CD4-positive, alpha-beta T cell (primary cell): ENCODE measurements at regions not wholly inside any gene's neighbourhood (a gene's known extent, or its start where the extent isn't known, plus 50 kb on each side); places are given as distances from the start of the nearest gene placed in this dataset.

ENCODE experiments used
- ATAC-seq: fragments of 200-7000 bp; cut with Tn5 transposase; one replicate; pipeline ENCODE4 v1.10.0; 2022; ENCODE audit warnings: mild to moderate bottlenecking; ENCODE audit not compliant: poor library complexity
- CTCF ChIA-PET: fragments of 350-600 bp; sonication (Branson Sonifier 250); formaldehyde crosslinking; loops from one replicate; lab custom pipeline; 2021; ENCODE audit warnings: antibody characterized with exemption, inconsistent platforms; lab: Charles Lee
- POLR2A ChIA-PET: fragments of 350-600 bp; sonication (Branson Sonifier 250); formaldehyde crosslinking; loops from one replicate; lab custom pipeline; 2021; ENCODE audit warnings: antibody characterized with exemption, inconsistent platforms; lab: Charles Lee
- DNase-seq, 14 experiments: peaks; one replicate each; pipeline ENCODE4 v3.0.0-alpha.2; 2013 to 2020; ENCODE audit warnings: mixed read lengths in 2 of 14
- H3K27ac ChIP-seq, 2 donors: one replicate each; pipeline versions ENCODE4 v1.5.1 to v1.7.0; 2013; ENCODE audit warnings: low read length in 2 of 2, low read depth in 1 of 2, mild to moderate bottlenecking in 1 of 2
- H3K27me3 ChIP-seq, 2 experiments: 1 replicate in 1 of 2; 2 replicates in 1 of 2; pipeline versions ENCODE4 v1.6.1 to v1.7.0; 2013; ENCODE audit warnings: low read length in 2 of 2, control low read depth in 1 of 2, mild to moderate bottlenecking in 1 of 2, moderate library complexity in 1 of 2; ENCODE audit not compliant: insufficient read depth in 2 of 2, control insufficient read depth in 1 of 2
- H3K36me3 ChIP-seq: one replicate; pipeline ENCODE4 v1.6.1; 2013; ENCODE audit warnings: low read length, control low read depth; ENCODE audit not compliant: insufficient read depth
- H3K4me1 ChIP-seq: one replicate; pipeline ENCODE4 v1.6.1; 2013; ENCODE audit warnings: low read length, control low read depth; ENCODE audit not compliant: insufficient read depth
- H3K4me3 ChIP-seq: one replicate; pipeline ENCODE4 v1.5.1; 2013; ENCODE audit warnings: mild to moderate bottlenecking, low read length, moderate library complexity
- H3K9me3 ChIP-seq, 2 experiments: 1 replicate in 1 of 2; 2 replicates in 1 of 2; pipeline versions ENCODE4 v1.6.1 to v1.7.0; 2013; ENCODE audit warnings: low read length in 2 of 2, mild to moderate bottlenecking in 2 of 2, control low read depth in 1 of 2, moderate library complexity in 1 of 2; ENCODE audit not compliant: control insufficient read depth in 1 of 2, insufficient read depth in 1 of 2
- H3K27ac Mint-ChIP-seq: one replicate; pipeline ENCODE4 v1.8.0; 2020; ENCODE audit warnings: mixed read lengths
- H3K27me3 Mint-ChIP-seq: one replicate; pipeline ENCODE4 v1.8.0; 2021; ENCODE audit warnings: mixed read lengths
- H3K36me3 Mint-ChIP-seq: one replicate; pipeline ENCODE4 v1.8.0; 2021; ENCODE audit warnings: low read depth, mixed read lengths
- H3K4me1 Mint-ChIP-seq: one replicate; pipeline ENCODE4 v1.8.0; 2021; ENCODE audit warnings: low read depth, mixed read lengths
- H3K4me3 Mint-ChIP-seq: one replicate; pipeline ENCODE4 v1.8.0; 2020; ENCODE audit warnings: mild to moderate bottlenecking, mixed read lengths
- H3K9me3 Mint-ChIP-seq: one replicate; pipeline ENCODE4 v1.8.0; 2020; ENCODE audit warnings: mixed read lengths
- CTCF ChIP-seq: fragments of 200-600 bp; IDR thresholded peaks from one replicate; pipeline ENCODE4 v1.8.0; 2022; ENCODE audit warnings: antibody characterized with exemption, mild to moderate bottlenecking
- intact Hi-C, 2 experiments: fragments of 100-400 bp; cut with DNase I in 1 of 2; cut with micrococcal nuclease in 1 of 2; formaldehyde crosslinking; loops; one replicate each; pipeline versions ENCODE4 v1.15.1 to v1.9.0; 2023 to 2025; cut with DNase I, micrococcal nuclease

- Mint-ChIP-seq H3K36me3 (no peaks in the 10 kb centered on the region), H3K9me3 (no peaks in the 10 kb centered on the region), H3K27me3 (no peaks in the 10 kb centered on the region), H3K4me3 (no peak overlapping the region), H3K4me1 (peaks cover 24% of the 10 kb centered on the region), H3K27ac (no peak overlapping the region)
- DNase-seq (no peak), ATAC-seq (no peak)
- Histone ChIP-seq H3K9me3 (no peaks in the 10 kb centered on the region), H3K27ac (no peak overlapping the region), H3K4me3 (no peak overlapping the region), H3K27me3 (no peaks in the 10 kb centered on the region), H3K36me3 (no peaks in the 10 kb centered on the region), H3K4me1 (peaks cover 8% of the 10 kb centered on the region)
- CTCF ChIA-PET = no interaction called here
- intact Hi-C loops = no loop called here
- POLR2A ChIA-PET = no interaction called here
- no peak for TF ChIP-seq CTCF
These were observed 262.5 kb downstream of the RHOU start for GRCh38 chr1:228997721-228998144.

- DNase-seq (no peak), ATAC-seq (no peak)
- ChIA-PET POLR2A (no interaction called here), CTCF (no interaction called here)
- Histone ChIP-seq H3K9me3 (no peaks in the 10 kb centered on the region), H3K27ac (no peak overlapping the region), H3K4me1 (peaks cover 8% of the 10 kb centered on the region), H3K27me3 (no peaks in the 10 kb centered on the region), H3K36me3 (no peaks in the 10 kb centered on the region), H3K4me3 (no peak overlapping the region)
- Mint-ChIP-seq H3K27ac (no peak overlapping the region), H3K4me1 (peaks cover 24% of the 10 kb centered on the region), H3K36me3 (no peaks in the 10 kb centered on the region), H3K4me3 (no peak overlapping the region), H3K27me3 (no peaks in the 10 kb centered on the region), H3K9me3 (no peaks in the 10 kb centered on the region)
- no peak for TF ChIP-seq CTCF
- intact Hi-C loops = no loop called here
These were observed 262.9 kb downstream of the RHOU start for GRCh38 chr1:228998179-228998578.

- Histone ChIP-seq H3K4me1 (peaks cover 8% of the 10 kb centered on the region), H3K27ac (no peak overlapping the region), H3K27me3 (no peaks in the 10 kb centered on the region), H3K9me3 (no peaks in the 10 kb centered on the region), H3K4me3 (no peak overlapping the region), H3K36me3 (no peaks in the 10 kb centered on the region)
- DNase-seq (no peak), ATAC-seq (no peak)
- peaks cover 24% of the 10 kb centered on the region for H3K4me1 Mint-ChIP-seq
- H3K27me3 Mint-ChIP-seq = no peaks in the 10 kb centered on the region
- H3K9me3 Mint-ChIP-seq = no peaks in the 10 kb centered on the region
- no peak overlapping the region for H3K4me3 Mint-ChIP-seq
- TF ChIP-seq CTCF = no peak
- intact Hi-C loops = no loop called here
- no peaks in the 10 kb centered on the region for H3K36me3 Mint-ChIP-seq
- no peak overlapping the region for H3K27ac Mint-ChIP-seq
- POLR2A ChIA-PET = no interaction called here
- CTCF ChIA-PET = no interaction called here
These were observed 264.3 kb downstream of the RHOU start for GRCh38 chr1:228999446-229000170.
